HG03457 (cell line): ENCODE measurements at regions not wholly inside any gene's neighbourhood (a gene's known extent, or its start where the extent isn't known, plus 50 kb on each side); places are given as distances from the start of the nearest gene placed in this dataset.
"Not testable (repeated sequence)": the region's sequence is repeated elsewhere in the genome, so short reads cannot be mapped to it uniquely, and the experiment has no call there.

Source experiments
- ATAC-seq: cut with Tn5 transposase; IDR thresholded peaks from one replicate; pipeline ENCODE4 v1.9.1; 2021; ENCODE audit warnings: moderate number of reproducible peaks; ENCODE audit not compliant: unreplicated experiment

DNA sequence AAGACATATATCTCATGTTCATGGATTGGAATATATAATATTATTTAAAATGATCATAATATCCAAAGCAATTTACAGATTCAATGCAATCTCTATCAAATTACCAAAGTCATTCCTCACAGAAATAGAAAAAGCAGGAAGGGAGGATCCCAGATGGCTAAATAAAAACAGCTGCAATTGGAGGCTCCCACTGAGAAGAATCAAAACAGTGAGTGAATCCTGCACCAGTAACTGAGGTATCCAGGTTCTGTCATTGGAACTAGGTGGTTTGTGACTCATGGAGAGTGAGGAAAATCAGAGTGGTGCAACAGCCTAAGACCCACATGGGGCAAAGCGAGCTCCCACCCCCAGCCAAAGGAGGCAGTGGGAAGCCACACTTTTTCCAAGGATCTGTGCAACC lies 128.4 kb downstream of the MTERF1 start:
- no peak for ATAC-seq

- ATAC-seq: not testable (repeated sequence)
Measured at GRCh38 chr7:91754280-91754679, 126.2 kb downstream of the MTERF1 start.

DNA sequence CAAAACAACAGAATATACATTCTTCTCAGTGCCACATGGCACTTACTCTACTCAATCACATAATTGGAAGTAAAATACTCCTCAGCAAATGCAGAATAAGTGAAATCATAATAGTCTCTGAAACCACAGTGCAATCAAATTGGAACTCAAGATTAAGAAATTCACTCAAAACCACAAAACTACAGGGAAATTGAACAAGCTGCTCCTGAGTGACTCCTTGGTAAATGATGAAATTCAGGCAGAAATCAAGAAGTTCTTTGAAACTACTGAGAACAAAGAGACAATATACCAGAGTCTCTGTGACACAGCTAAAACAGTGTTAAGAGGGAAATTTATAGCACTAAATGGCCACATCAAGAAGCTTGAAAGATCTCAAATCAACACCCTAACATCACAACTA lies 125.4 kb downstream of the MTERF1 start:
- ATAC-seq: not testable (repeated sequence)

- ATAC-seq: no peak
Measured at GRCh38 chr7:91759205-91759863, 121.2 kb downstream of the MTERF1 start.

DNA sequence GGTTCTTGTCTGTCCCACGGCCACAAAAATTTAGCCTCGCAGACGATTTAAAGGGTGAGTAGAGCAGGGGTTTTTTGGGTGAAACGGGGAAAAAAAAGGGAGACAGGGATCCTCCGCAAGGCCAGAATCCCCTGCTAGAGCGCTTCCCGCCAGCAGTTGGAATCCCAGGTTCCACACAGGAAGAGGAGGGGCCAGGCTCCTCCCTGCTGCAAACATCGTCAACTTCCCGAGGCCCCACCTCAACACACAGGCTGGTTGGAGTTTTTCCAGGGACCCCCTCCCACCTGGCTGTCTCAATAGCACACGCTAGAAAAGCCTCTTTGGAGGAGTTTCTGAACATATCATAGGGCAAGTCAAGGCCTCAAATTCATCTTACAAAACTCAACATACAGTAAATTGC lies 112.7 kb downstream of the MTERF1 start:
- no peak for ATAC-seq

- ATAC-seq: no peak
Measured at GRCh38 chr7:91771394-91771793, 109.1 kb downstream of the MTERF1 start.

GRCh38 chr7:91771921-91772815 lies 108.3 kb downstream of the MTERF1 start:
- ATAC-seq: no peak

GRCh38 chr7:91776171-91776570 lies 104.3 kb downstream of the MTERF1 start:
- no peak for ATAC-seq

- ATAC-seq: no peak
Measured at GRCh38 chr7:91777522-91777921, 103.0 kb downstream of the MTERF1 start.

GRCh38 chr7:91778416-91778815 lies 102.1 kb downstream of the MTERF1 start:
- no peak for ATAC-seq

GRCh38 chr7:91780521-91780920 lies 100.0 kb downstream of the MTERF1 start:
- no peak for ATAC-seq

DNA sequence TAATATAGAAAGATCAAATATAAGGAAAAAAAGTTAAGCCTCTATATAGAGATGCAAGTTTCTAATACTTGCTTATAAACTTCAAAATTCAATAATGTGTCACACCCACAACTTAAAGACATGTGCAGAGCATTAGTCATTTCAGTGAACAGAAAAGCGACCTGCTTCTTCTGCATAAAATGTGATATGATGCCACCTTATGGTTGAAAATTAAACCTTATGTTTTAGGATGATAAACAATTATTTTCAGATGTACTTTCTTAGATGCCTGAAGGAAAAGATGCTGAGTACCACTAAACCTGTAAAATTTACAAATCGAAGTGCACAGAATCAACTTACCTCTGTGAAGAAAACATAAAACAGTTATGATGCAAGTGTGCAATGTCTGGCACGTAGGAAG lies 96.0 kb downstream of the MTERF1 start:
- no peak for ATAC-seq

DNA sequence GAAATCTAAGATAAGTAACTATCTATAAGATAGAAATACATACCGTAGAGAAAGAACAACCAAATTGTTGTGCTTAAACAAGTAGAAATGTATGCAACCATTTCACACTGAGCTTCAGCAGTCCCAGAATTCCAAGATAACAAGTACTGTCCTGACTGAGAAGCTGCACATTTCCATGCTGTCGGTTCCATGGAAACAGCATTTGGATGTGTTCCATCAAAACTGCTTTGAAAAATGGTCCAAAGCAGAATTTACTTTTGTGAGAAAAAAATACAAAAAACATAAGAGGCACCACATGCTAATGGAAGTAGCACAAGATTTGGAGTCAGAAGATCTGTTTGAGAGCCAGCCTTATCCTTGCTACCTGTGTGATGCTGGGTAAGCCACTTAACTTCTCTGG lies 92.6 kb downstream of the MTERF1 start:
- no peak for ATAC-seq

DNA sequence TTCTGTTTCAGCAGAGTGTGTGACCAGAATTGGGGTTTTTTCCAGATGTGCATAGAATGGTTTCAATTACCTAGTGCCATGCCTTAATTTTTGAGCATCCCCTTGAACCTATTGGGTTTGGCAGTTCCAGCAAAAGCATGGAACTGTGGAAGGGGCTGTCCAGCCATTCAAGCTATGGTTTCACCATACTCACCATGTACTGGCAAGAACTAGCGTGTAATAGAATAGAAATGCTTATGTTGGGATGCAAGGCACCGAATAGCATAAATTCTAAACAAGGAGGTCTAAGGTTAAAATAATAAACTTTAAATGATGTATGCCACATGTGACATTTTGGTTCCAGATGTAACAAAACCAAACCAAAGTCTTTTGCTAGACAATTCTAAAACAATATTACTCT lies 91.4 kb downstream of the MTERF1 start:
- ATAC-seq: no peak

DNA sequence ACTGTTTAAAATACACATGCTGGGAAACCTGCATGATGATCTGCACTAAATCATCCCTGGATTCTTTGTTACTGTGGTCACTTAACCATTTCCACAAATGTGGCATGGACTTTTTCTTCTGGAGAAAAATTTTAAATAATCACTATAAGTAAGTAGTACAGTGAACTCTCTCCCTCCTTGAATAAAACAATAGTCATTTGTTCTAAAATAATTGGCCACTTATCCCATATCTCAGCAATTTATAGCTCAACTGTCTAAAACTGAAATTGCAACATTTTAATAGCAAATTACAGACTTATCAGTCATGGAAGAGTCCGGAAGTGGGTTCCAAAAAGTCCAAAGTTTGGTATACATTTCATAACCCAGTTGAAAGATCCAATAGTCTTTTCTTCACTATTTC lies 90.9 kb downstream of the MTERF1 start:
- ATAC-seq: no peak

GRCh38 chr7:91790646-91791045 lies 89.9 kb downstream of the MTERF1 start:
- ATAC-seq: not testable (repeated sequence)

GRCh38 chr7:91796122-91796521 lies 84.4 kb downstream of the MTERF1 start:
- no peak for ATAC-seq

DNA sequence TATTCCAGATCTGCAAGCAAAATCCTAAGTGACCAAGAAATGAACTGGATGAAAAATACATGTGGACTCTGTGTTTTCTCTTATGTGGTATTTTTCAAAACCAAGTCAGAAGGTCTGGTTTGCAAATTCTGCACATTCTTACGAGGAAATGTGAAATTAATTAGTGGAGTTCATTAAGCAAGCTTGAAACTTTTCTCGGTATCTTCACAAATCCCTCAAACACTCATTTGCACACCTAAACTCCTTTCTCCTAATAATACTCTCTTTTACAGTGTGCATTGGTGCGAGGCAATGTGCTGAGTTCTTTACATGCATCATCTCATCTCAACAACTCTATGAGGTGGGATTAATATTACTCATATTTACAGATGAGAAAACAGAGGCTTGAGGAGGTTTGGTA lies 82.1 kb downstream of the MTERF1 start:
- ATAC-seq: no peak

- ATAC-seq: no peak
Measured at GRCh38 chr7:91800389-91800788, 80.1 kb downstream of the MTERF1 start.

GRCh38 chr7:91801331-91801983 lies 79.0 kb downstream of the MTERF1 start:
- no peak for ATAC-seq

GRCh38 chr7:91811236-91811635 lies 69.3 kb downstream of the MTERF1 start:
- ATAC-seq: no peak

DNA sequence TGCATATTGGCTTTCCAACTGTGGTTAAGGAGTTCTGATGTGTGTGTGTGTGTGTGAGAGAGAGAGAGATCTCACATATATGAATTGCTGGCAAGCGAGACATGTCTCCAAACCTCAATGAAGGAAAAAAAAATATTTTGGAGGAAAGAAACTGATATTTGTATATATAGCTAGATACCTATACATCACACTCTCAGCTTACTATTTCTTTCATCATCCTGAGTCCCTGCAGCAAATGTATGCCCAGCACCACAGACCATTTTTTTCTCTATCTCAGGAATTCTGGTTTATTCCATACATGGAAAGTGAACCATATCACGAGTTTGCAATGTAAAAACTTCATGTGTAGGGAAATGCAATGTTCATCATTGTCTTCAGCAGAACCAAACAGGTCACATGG lies 68.9 kb downstream of the MTERF1 start:
- no peak for ATAC-seq
